ENCODE measurements at regions not wholly inside any gene's neighbourhood (a gene's known extent, or its start where the extent isn't known, plus 50 kb on each side); places are given as distances from the start of the nearest gene placed in this dataset.

GRCh38 chr14:71451501-71451900, 480.7 kb upstream of the RGS6 start:
- no peak overlapping the region for H3K4me3 ChIP-seq (replicated peaks; ENCODE audit: insufficient read depth, low read length)
- no peak overlapping the region for H3K27ac ChIP-seq (replicated peaks)
- TF ChIP-seq SPI1 (IDR thresholded peaks at IDR 0.05; ENCODE audit: borderline replicate concordance, low read depth) (no peak), CTCF (IDR thresholded peaks at IDR 0.05; ENCODE audit: insufficient read depth, low read length) (no peak), REST (IDR thresholded peaks at IDR 0.05; ENCODE audit: insufficient replicate concordance, low read depth) (no peak), GABPA (IDR thresholded peaks at IDR 0.05; ENCODE audit: low read depth) (no peak), POLR2AphosphoS5 (IDR thresholded peaks at IDR 0.05; ENCODE audit: low read depth) (no peak)
- H3K27me3 ChIP-seq (ENCODE audit: insufficient read depth, poor library complexity, severe bottlenecking) = no peaks in the 10 kb centered on the region
- no peak for DNase-seq (ENCODE audit: low read depth in 1 of 2, low spot score in 1 of 2)

GRCh38 chr14:71452539-71452938, 479.7 kb upstream of the RGS6 start:
- Histone ChIP-seq H3K27ac (replicated peaks) (no peak overlapping the region), H3K27me3 (ENCODE audit: insufficient read depth, poor library complexity, severe bottlenecking) (no peaks in the 10 kb centered on the region), H3K4me3 (replicated peaks; ENCODE audit: insufficient read depth, low read length) (no peak overlapping the region)
- TF ChIP-seq SPI1 (IDR thresholded peaks at IDR 0.05; ENCODE audit: borderline replicate concordance, low read depth) (no peak), POLR2AphosphoS5 (IDR thresholded peaks at IDR 0.05; ENCODE audit: low read depth) (no peak), GABPA (IDR thresholded peaks at IDR 0.05; ENCODE audit: low read depth) (no peak), REST (IDR thresholded peaks at IDR 0.05; ENCODE audit: insufficient replicate concordance, low read depth) (no peak), CTCF (IDR thresholded peaks at IDR 0.05; ENCODE audit: insufficient read depth, low read length) (no peak)
- no peak for DNase-seq (ENCODE audit: low read depth in 1 of 2, low spot score in 1 of 2)

- H3K4me3 ChIP-seq (replicated peaks; ENCODE audit: insufficient read depth, low read length) = no peak overlapping the region
- DNase-seq (ENCODE audit: low read depth in 1 of 2, low spot score in 1 of 2) = no peak
- no peaks in the 10 kb centered on the region for H3K27me3 ChIP-seq (ENCODE audit: insufficient read depth, poor library complexity, severe bottlenecking)
- no peak overlapping the region for H3K27ac ChIP-seq (replicated peaks)
- no peak for TF ChIP-seq CTCF (IDR thresholded peaks at IDR 0.05; ENCODE audit: insufficient read depth, low read length)
- TF ChIP-seq REST (IDR thresholded peaks at IDR 0.05; ENCODE audit: insufficient replicate concordance, low read depth) = no peak
- no peak for TF ChIP-seq SPI1 (IDR thresholded peaks at IDR 0.05; ENCODE audit: borderline replicate concordance, low read depth)
- no peak for TF ChIP-seq POLR2AphosphoS5 (IDR thresholded peaks at IDR 0.05; ENCODE audit: low read depth)
- no peak for TF ChIP-seq GABPA (IDR thresholded peaks at IDR 0.05; ENCODE audit: low read depth)
Observed at GRCh38 chr14:71452987-71453386, 479.2 kb upstream of the RGS6 start.
